H1 (cell line): ENCODE measurements at regions not wholly inside any gene's neighbourhood (a gene's known extent, or its start where the extent isn't known, plus 50 kb on each side); places are given as distances from the start of the nearest gene placed in this dataset.

ENCODE experiments used
- CTCF ChIP-seq, 3 experiments: IDR thresholded peaks; 1 replicate in 2 of 3; 2 replicates in 1 of 3; pipeline versions ENCODE4 v1.5.1 to v1.6.1; 2011; ENCODE audit warnings: low read length in 3 of 3, mild to moderate bottlenecking in 3 of 3, inconsistent platforms in 2 of 3, low read depth in 1 of 3, moderate library complexity in 1 of 3; ENCODE audit not compliant: insufficient read depth in 1 of 3; ENCODE audit errors: control extremely low read depth in 1 of 3
- E2F6 ChIP-seq: IDR thresholded peaks from 2 replicates; pipeline ENCODE4 v1.6.1; 2012; ENCODE audit warnings: inconsistent platforms
- JUN ChIP-seq: IDR thresholded peaks from 2 replicates; pipeline ENCODE4 v1.6.1; 2011; ENCODE audit warnings: low read depth, mild to moderate bottlenecking, improper control_type of control experiment, low read length
- JUND ChIP-seq: IDR thresholded peaks from 2 replicates; pipeline ENCODE4 v1.6.1; 2011; ENCODE audit warnings: mild to moderate bottlenecking, improper control_type of control experiment, low read length
- POLR2A ChIP-seq, 2 experiments: IDR thresholded peaks; 1 replicate in 1 of 2; 2 replicates in 1 of 2; pipeline ENCODE4 v1.6.1; 2011; ENCODE audit warnings: low read depth in 2 of 2, low read length in 2 of 2, mild to moderate bottlenecking in 2 of 2; ENCODE audit errors: control extremely low read depth in 1 of 2

GRCh38 chr2:19746137-19746600, 155.6 kb downstream of the TTC32 start:
- TF ChIP-seq CTCF (IDR thresholded peaks at IDR 0.05; ENCODE audit: control extremely low read depth in 1 of 3, insufficient read depth in 1 of 3, low read depth in 1 of 3, low read length in 3 of 3) = no peak
- no peak for TF ChIP-seq E2F6
- no peak for TF ChIP-seq JUND
- TF ChIP-seq POLR2A (IDR thresholded peaks at IDR 0.05; ENCODE audit: control extremely low read depth in 1 of 2, low read depth in 2 of 2, low read length in 2 of 2) = no peak
- TF ChIP-seq JUN = no peak
